ENCODE measurements at regions not wholly inside any gene's neighbourhood (a gene's known extent, or its start where the extent isn't known, plus 50 kb on each side); places are given as distances from the start of the nearest gene placed in this dataset.
"Not testable (repeated sequence)": the region's sequence is repeated elsewhere in the genome, so short reads cannot be mapped to it uniquely, and the experiment has no call there.

GRCh38 chr10:124205432-124205831, 112.0 kb upstream of the CHST15 start:
- Mint-ChIP-seq H3K27ac (no peak overlapping the region), H3K4me1 (no peaks in the 10 kb centered on the region), H3K4me3 (no peak overlapping the region), H3K36me3 (no peaks in the 10 kb centered on the region), H3K9me3 (no peaks in the 10 kb centered on the region)
- ATAC-seq: no peak
- DNase-seq (ENCODE audit: low spot score in 2 of 2): no peak

- DNase-seq (ENCODE audit: low spot score in 2 of 2) (no peak), ATAC-seq (no peak)
- Mint-ChIP-seq H3K4me1 (no peaks in the 10 kb centered on the region), H3K4me3 (no peak overlapping the region), H3K36me3 (no peaks in the 10 kb centered on the region), H3K9me3 (no peaks in the 10 kb centered on the region), H3K27ac (no peak overlapping the region)
These were observed 111.3 kb upstream of the CHST15 start for GRCh38 chr10:124204726-124205125.

- no peak overlapping the region for H3K27ac Mint-ChIP-seq
- ATAC-seq: no peak
- DNase-seq (ENCODE audit: low spot score in 2 of 2): no peak
- H3K36me3 Mint-ChIP-seq: no peaks in the 10 kb centered on the region
- no peaks in the 10 kb centered on the region for H3K4me1 Mint-ChIP-seq
- H3K9me3 Mint-ChIP-seq: no peaks in the 10 kb centered on the region
- no peak overlapping the region for H3K4me3 Mint-ChIP-seq
These were observed 106.6 kb upstream of the CHST15 start for GRCh38 chr10:124200011-124200410.

- Mint-ChIP-seq H3K4me1 (no peaks in the 10 kb centered on the region), H3K4me3 (no peak overlapping the region), H3K9me3 (no peaks in the 10 kb centered on the region), H3K36me3 (no peaks in the 10 kb centered on the region), H3K27ac (no peak overlapping the region)
- no peak for DNase-seq (ENCODE audit: low spot score in 2 of 2)
- ATAC-seq: no peak
These were observed 105.5 kb upstream of the CHST15 start for GRCh38 chr10:124198871-124199270.

- Mint-ChIP-seq H3K4me3 (no peak overlapping the region), H3K9me3 (no peaks in the 10 kb centered on the region), H3K27ac (no peak overlapping the region), H3K36me3 (no peaks in the 10 kb centered on the region), H3K4me1 (no peaks in the 10 kb centered on the region)
- DNase-seq (ENCODE audit: low spot score in 2 of 2) (no peak), ATAC-seq (no peak)
These were observed 104.7 kb upstream of the CHST15 start for GRCh38 chr10:124198125-124198501.

GRCh38 chr10:124197371-124198124, 104.2 kb upstream of the CHST15 start:
- no peak overlapping the region for H3K4me3 Mint-ChIP-seq
- ATAC-seq (no peak), DNase-seq (ENCODE audit: low spot score in 2 of 2) (no peak)
- H3K27ac Mint-ChIP-seq: no peak overlapping the region
- H3K36me3 Mint-ChIP-seq: no peaks in the 10 kb centered on the region
- no peaks in the 10 kb centered on the region for H3K9me3 Mint-ChIP-seq
- H3K4me1 Mint-ChIP-seq: no peaks in the 10 kb centered on the region

- no peaks in the 10 kb centered on the region for H3K36me3 Mint-ChIP-seq
- no peak overlapping the region for H3K27ac Mint-ChIP-seq
- no peak for DNase-seq (ENCODE audit: low spot score in 2 of 2)
- no peaks in the 10 kb centered on the region for H3K4me1 Mint-ChIP-seq
- no peak for ATAC-seq
- no peak overlapping the region for H3K4me3 Mint-ChIP-seq
- H3K9me3 Mint-ChIP-seq: no peaks in the 10 kb centered on the region
These were observed 103.3 kb upstream of the CHST15 start for GRCh38 chr10:124196659-124197058.

GRCh38 chr10:124194199-124194824, 100.9 kb upstream of the CHST15 start:
- Mint-ChIP-seq H3K4me3 (no peak overlapping the region), H3K9me3 (no peaks in the 10 kb centered on the region)

GRCh38 chr10:124193309-124193696, 99.9 kb upstream of the CHST15 start:
- no peaks in the 10 kb centered on the region for H3K9me3 Mint-ChIP-seq
- no peak overlapping the region for H3K27ac Mint-ChIP-seq
- H3K4me3 Mint-ChIP-seq: no peak overlapping the region
- no peaks in the 10 kb centered on the region for H3K36me3 Mint-ChIP-seq
- no peaks in the 10 kb centered on the region for H3K4me1 Mint-ChIP-seq
- no peak for DNase-seq (ENCODE audit: low spot score in 2 of 2)
- no peak for ATAC-seq

More at GRCh38 chr10:124194199-124194824, 100.9 kb upstream of the CHST15 start:
- H3K27ac Mint-ChIP-seq: no peak overlapping the region
- DNase-seq (ENCODE audit: low spot score in 2 of 2) (no peak), ATAC-seq (no peak)
- no peaks in the 10 kb centered on the region for H3K36me3 Mint-ChIP-seq
- no peaks in the 10 kb centered on the region for H3K4me1 Mint-ChIP-seq

- not testable (repeated sequence) for DNase-seq (ENCODE audit: low spot score in 2 of 2); H3K27ac Mint-ChIP-seq
These were observed 99.4 kb upstream of the CHST15 start for GRCh38 chr10:124192664-124193308.

GRCh38 chr10:124190476-124190875, 97.1 kb upstream of the CHST15 start:
- not testable (repeated sequence) for DNase-seq (ENCODE audit: low spot score in 2 of 2); H3K9me3 Mint-ChIP-seq; H3K4me3 Mint-ChIP-seq; ATAC-seq; H3K4me1 Mint-ChIP-seq; H3K36me3 Mint-ChIP-seq; H3K27ac Mint-ChIP-seq

More at GRCh38 chr10:124192664-124193308, 99.4 kb upstream of the CHST15 start:
- H3K4me3 Mint-ChIP-seq, ATAC-seq, H3K36me3 Mint-ChIP-seq, H3K9me3 Mint-ChIP-seq, H3K4me1 Mint-ChIP-seq: not testable (repeated sequence)

GRCh38 chr10:124186956-124187355, 93.6 kb upstream of the CHST15 start:
- no peaks in the 10 kb centered on the region for H3K9me3 Mint-ChIP-seq
- H3K27ac Mint-ChIP-seq: no peak overlapping the region
- ATAC-seq (no peak), DNase-seq (ENCODE audit: low spot score in 2 of 2) (no peak)
- H3K4me1 Mint-ChIP-seq: no peaks in the 10 kb centered on the region
- no peaks in the 10 kb centered on the region for H3K36me3 Mint-ChIP-seq
- H3K4me3 Mint-ChIP-seq: no peak overlapping the region

GRCh38 chr10:124185084-124185483, 91.7 kb upstream of the CHST15 start:
- Mint-ChIP-seq H3K9me3 (no peaks in the 10 kb centered on the region), H3K36me3 (no peaks in the 10 kb centered on the region), H3K27ac (no peak overlapping the region), H3K4me1 (no peaks in the 10 kb centered on the region), H3K4me3 (no peak overlapping the region)
- no peak for DNase-seq (ENCODE audit: low spot score in 2 of 2)
- no peak for ATAC-seq

GRCh38 chr10:124184208-124184830, 90.9 kb upstream of the CHST15 start:
- Mint-ChIP-seq H3K27ac (no peak overlapping the region), H3K36me3 (no peaks in the 10 kb centered on the region), H3K4me3 (no peak overlapping the region), H3K4me1 (no peaks in the 10 kb centered on the region), H3K9me3 (no peaks in the 10 kb centered on the region)
- DNase-seq (ENCODE audit: low spot score in 2 of 2) (no peak), ATAC-seq (peak; percentile 16)

- Mint-ChIP-seq H3K27ac (no peak overlapping the region), H3K4me3 (no peak overlapping the region), H3K36me3 (no peaks in the 10 kb centered on the region), H3K4me1 (no peaks in the 10 kb centered on the region), H3K9me3 (no peaks in the 10 kb centered on the region)
- no peak for ATAC-seq
- no peak for DNase-seq (ENCODE audit: low spot score in 2 of 2)
These were observed 90.2 kb upstream of the CHST15 start for GRCh38 chr10:124183617-124184016.

Measured in stimulated activated effector memory CD8-positive, alpha-beta T cell treated with anti-CD3 and anti-CD28 coated beads, Interleukin-12 subunit alpha, Interleukin-12 subunit beta, amount 100 ng/mL, for 72 hours (primary cell).